ENCODE measurements at regions not wholly inside any gene's neighbourhood (a gene's known extent, or its start where the extent isn't known, plus 50 kb on each side); places are given as distances from the start of the nearest gene placed in this dataset.

DNA sequence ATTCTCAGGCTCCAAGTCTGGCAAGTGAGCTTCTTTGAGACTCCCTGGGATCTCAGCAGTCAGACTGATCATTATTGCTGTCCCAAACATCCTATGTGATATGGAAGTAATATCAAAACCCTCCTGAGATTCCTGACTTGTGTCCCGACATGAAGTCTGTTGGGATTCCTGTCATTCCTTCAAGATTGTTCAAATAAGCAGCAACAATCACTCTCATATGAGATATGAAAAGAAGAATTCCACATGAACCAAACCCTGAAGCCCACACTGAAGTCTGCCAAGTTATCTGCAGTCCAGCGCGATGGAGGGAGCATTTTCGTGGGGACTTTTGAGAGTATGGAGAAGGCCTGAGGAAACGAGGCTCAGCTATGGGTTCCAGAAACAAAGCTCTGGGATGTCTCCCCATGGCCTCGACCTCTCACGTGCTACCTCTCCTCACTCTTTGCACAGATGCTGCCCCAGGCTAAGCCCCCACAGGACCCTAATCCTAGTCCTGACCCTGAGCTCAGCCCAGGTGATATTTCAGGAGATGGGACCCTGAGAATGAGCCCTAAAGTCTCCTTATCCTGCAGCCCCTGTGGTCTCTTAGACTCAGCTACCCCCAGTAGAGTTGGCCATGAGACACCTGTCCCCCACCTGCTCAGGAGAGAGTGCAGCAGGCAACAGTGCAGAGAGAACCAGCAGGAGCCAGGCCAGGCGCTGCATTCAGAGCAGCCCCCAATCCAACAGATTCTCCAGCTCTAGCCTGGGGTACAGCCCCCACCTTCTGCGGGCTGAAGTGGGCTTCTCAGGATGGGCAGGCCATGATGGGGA, 100.2 kb downstream of the GGTLC2 start:
- no peak for DNase-seq (ENCODE audit: low read depth)

DNA sequence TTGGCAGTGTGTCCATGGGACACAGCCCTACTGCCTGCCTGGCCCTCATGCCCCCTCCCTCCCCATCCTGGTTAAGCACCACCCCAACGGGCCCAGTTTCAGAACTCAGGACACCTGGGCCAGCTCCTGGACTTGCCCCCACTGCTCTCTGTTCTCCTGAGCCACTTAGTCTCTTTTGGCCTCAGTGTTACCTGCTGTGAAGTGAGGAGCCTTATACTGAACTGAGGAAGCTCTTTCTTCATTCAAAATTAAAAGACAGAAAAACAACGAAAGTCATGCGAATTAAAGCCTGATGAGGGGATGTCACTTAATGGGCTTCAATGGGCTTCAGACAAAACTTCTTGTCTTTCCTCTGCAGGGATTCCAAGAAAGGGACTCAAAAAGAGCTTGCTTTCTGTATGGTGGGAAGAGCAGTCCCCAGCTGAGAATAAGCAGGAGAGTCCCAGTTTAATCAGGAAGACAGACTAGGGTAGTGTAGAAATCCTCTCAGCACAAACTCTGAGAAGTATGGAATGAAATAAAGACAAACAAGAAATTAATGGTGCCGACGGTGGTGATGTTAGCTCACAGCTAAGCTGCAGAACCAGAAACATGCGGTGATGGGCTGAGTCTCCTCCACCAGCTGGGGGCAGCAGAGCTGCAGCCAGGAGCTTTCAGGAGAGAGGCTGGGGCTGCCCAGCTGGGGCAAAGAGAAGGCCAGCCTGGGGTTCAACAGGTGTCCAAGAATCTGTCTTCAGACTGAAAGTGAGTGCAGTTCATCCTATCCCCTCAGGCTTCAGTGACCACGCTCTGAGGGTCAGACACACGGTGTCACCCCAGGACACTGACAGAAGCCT, 101.0 kb downstream of the GGTLC2 start:
- no peak for DNase-seq (ENCODE audit: low read depth)

- no peak for DNase-seq (ENCODE audit: low read depth)
Observed at GRCh38 chr22:22746061-22746962, 101.9 kb downstream of the GGTLC2 start.

- DNase-seq (ENCODE audit: low read depth), result no peak
Observed at GRCh38 chr22:22746963-22747933, 102.8 kb downstream of the GGTLC2 start.

- DNase-seq (ENCODE audit: low read depth), result no peak
Observed at GRCh38 chr22:22748297-22748743, 103.9 kb downstream of the GGTLC2 start.

GRCh38 chr22:22748756-22749155, 104.3 kb downstream of the GGTLC2 start:
- DNase-seq (ENCODE audit: low read depth), result no peak

GRCh38 chr22:22749167-22749758, 104.8 kb downstream of the GGTLC2 start:
- no peak for DNase-seq (ENCODE audit: low read depth)

DNA sequence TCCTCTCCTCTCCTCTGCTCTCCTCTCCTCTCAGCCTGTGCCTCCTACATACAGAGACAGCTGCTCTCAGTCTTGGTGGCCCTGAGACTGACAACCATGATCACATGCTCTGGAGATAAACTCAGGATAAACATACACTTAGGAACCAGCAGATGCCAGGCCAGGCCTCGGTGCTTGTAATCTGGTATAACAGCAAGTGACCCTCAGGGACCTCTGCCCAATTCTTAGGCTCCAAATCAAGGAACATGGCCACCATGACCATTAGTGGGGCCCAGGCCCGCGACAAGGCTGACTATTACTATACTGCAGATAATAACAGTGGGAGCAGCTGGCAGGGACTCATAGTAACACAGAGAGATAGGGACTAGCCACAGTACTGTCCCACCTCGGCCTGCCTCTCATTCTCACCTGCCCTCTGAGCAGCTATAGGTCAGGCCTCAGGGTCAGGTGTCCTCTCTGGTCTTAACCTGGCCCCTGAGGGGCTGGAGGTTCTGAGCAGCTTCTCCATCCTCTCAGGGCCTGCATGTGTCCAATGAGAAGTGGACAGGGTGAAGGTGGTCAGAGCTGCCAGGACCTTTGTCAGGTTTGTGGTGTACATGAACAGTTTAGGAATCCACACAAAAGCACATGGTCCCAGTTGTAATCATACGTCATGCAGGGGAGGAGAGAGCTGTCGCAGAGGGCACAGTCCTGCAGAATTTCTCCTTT, 106.1 kb downstream of the GGTLC2 start:
- no peak for DNase-seq (ENCODE audit: low read depth)

- no peak for DNase-seq (ENCODE audit: low read depth)
Observed at GRCh38 chr22:22751043-22751603, 106.7 kb downstream of the GGTLC2 start.

- no peak for DNase-seq (ENCODE audit: low read depth)
Observed at GRCh38 chr22:22752199-22752555, 107.8 kb downstream of the GGTLC2 start.

GRCh38 chr22:22752556-22753477, 108.4 kb downstream of the GGTLC2 start:
- DNase-seq (ENCODE audit: low read depth), result no peak

GRCh38 chr22:22753526-22754267, 109.3 kb downstream of the GGTLC2 start:
- DNase-seq (ENCODE audit: low read depth), result peak; percentile 59

- DNase-seq (ENCODE audit: low read depth), result no peak
Observed at GRCh38 chr22:22754268-22754657, 109.8 kb downstream of the GGTLC2 start.

GRCh38 chr22:22754961-22755777, 110.8 kb downstream of the GGTLC2 start:
- DNase-seq (ENCODE audit: low read depth), result no peak

DNA sequence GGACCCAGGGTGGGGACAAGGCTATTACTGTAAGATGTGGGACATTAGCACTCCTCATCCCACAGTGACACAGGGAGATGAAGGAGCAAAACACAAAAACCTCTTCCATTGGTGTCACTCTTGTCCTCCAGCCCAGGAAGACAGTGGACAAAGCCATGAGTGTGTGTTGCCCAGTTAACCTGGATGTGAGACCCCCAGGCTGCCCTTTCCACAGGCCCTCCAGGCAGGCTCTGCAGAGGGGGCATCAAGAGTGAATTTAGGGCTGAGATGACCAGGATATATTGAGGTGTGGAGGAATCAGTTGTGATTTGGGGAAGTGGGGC, 111.3 kb downstream of the GGTLC2 start:
- DNase-seq (ENCODE audit: low read depth), result no peak

DNA sequence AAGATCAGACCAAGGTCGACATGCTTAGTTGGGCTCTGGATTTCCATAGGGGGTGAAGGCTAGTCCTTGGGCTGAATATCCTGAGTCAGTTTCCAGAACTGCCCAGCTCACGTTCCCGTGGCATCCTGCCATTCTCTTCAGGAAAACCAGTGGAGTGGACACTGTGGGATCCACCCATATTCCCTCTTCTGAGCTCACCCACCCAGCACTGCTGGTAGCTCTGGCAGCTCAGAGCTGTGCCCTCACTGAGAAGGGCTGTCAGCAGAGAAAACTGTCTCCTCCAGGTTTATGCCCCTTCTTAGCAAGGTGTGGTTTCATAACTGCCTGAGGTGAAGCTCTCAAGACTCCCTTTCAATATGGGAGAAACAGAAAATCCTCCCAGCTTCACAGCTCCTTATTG, 111.7 kb downstream of the GGTLC2 start:
- no peak for DNase-seq (ENCODE audit: low read depth)

Data from activated T-helper 9 cell treated with anti-CD3 and anti-CD28 coated beads, Interleukin-2, amount 50 U/mL, for 16 hours (primary cell).